ENCODE measurements at regions not wholly inside any gene's neighbourhood (a gene's known extent, or its start where the extent isn't known, plus 50 kb on each side); places are given as distances from the start of the nearest gene placed in this dataset.

GRCh38 chr11:38282718-38283117 lies 1684.7 kb upstream of the RAG2 start:
- DNase-seq (ENCODE audit: low spot score) = no peak

GRCh38 chr11:38278457-38279141 lies 1680.6 kb upstream of the RAG2 start:
- no peak for DNase-seq (ENCODE audit: low spot score)

- DNase-seq (ENCODE audit: low spot score) = no peak
These were observed 1676.0 kb upstream of the RAG2 start for GRCh38 chr11:38274031-38274430.

- DNase-seq (ENCODE audit: low spot score) = no peak
These were observed 1674.3 kb upstream of the RAG2 start for GRCh38 chr11:38272376-38272775.

GRCh38 chr11:38266691-38267090 lies 1668.7 kb upstream of the RAG2 start:
- no peak for DNase-seq (ENCODE audit: low spot score)

GRCh38 chr11:38256436-38256835 lies 1658.4 kb upstream of the RAG2 start:
- DNase-seq (ENCODE audit: low spot score) = no peak

- no peak for DNase-seq (ENCODE audit: low spot score)
These were observed 1656.9 kb upstream of the RAG2 start for GRCh38 chr11:38254913-38255312.

GRCh38 chr11:38252620-38253019 lies 1654.6 kb upstream of the RAG2 start:
- no peak for DNase-seq (ENCODE audit: low spot score)

- no peak for DNase-seq (ENCODE audit: low spot score)
These were observed 1648.4 kb upstream of the RAG2 start for GRCh38 chr11:38246451-38246850.

GRCh38 chr11:38226684-38227083 lies 1628.6 kb upstream of the RAG2 start:
- DNase-seq (ENCODE audit: low spot score) = no peak

GRCh38 chr11:38221295-38221694 lies 1623.3 kb upstream of the RAG2 start:
- DNase-seq (ENCODE audit: low spot score) = no peak

- no peak for DNase-seq (ENCODE audit: low spot score)
These were observed 1621.6 kb upstream of the RAG2 start for GRCh38 chr11:38219636-38220035.

- no peak for DNase-seq (ENCODE audit: low spot score)
These were observed 1610.9 kb upstream of the RAG2 start for GRCh38 chr11:38208951-38209350.

- DNase-seq (ENCODE audit: low spot score) = no peak
These were observed 1608.6 kb upstream of the RAG2 start for GRCh38 chr11:38206663-38207062.

GRCh38 chr11:38191101-38191500 lies 1593.1 kb upstream of the RAG2 start:
- DNase-seq (ENCODE audit: low spot score) = no peak

GRCh38 chr11:38182126-38182866 lies 1584.3 kb upstream of the RAG2 start:
- DNase-seq (ENCODE audit: low spot score) = no peak

- DNase-seq (ENCODE audit: low spot score) = no peak
These were observed 1578.8 kb upstream of the RAG2 start for GRCh38 chr11:38176686-38177322.

- no peak for DNase-seq (ENCODE audit: low spot score)
These were observed 1575.6 kb upstream of the RAG2 start for GRCh38 chr11:38173676-38174075.

GRCh38 chr11:38169286-38169685 lies 1571.2 kb upstream of the RAG2 start:
- DNase-seq (ENCODE audit: low spot score) = peak; percentile 42

GRCh38 chr11:38163526-38163925 lies 1565.5 kb upstream of the RAG2 start:
- no peak for DNase-seq (ENCODE audit: low spot score)

- no peak for DNase-seq (ENCODE audit: low spot score)
These were observed 1562.4 kb upstream of the RAG2 start for GRCh38 chr11:38160433-38160832.

- no peak for DNase-seq (ENCODE audit: low spot score)
These were observed 1561.0 kb upstream of the RAG2 start for GRCh38 chr11:38159038-38159437.

GRCh38 chr11:38156495-38157146 lies 1558.6 kb upstream of the RAG2 start:
- no peak for DNase-seq (ENCODE audit: low spot score)
